ENCODE measurements at regions not wholly inside any gene's neighbourhood (a gene's known extent, or its start where the extent isn't known, plus 50 kb on each side); places are given as distances from the start of the nearest gene placed in this dataset.

- TF ChIP-seq MAX (IDR thresholded peaks at IDR 0.05; ENCODE audit: low read depth, low read length) (no peak), CTCF (IDR thresholded peaks at IDR 0.05 in 2 of 3, conservative IDR thresholded peaks at IDR 0.05 in 1 of 3; ENCODE audit: control insufficient read depth in 2 of 3, extremely low read depth in 1 of 3, insufficient read depth in 1 of 3, low read depth in 3 of 3, low read length in 3 of 3) (no peak), PBX3 (IDR thresholded peaks at IDR 0.05; ENCODE audit: insufficient replicate concordance, low read depth, low read length) (no peak), ZNF274 (IDR thresholded peaks at IDR 0.05; ENCODE audit: insufficient read depth, insufficient read length) (no peak), CHD2 (IDR thresholded peaks at IDR 0.05; ENCODE audit: borderline replicate concordance, low read depth, low read length) (no peak), PML (IDR thresholded peaks at IDR 0.05; ENCODE audit: low read length) (no peak), NR2C1 (IDR thresholded peaks at IDR 0.05) (no peak), YBX1 (IDR thresholded peaks at IDR 0.05) (no peak), POLR2AphosphoS5 (IDR thresholded peaks at IDR 0.05; ENCODE audit: low read length) (no peak)
Measured at GRCh38 chr11:97247601-97248000, 857.8 kb downstream of the JRKL start.

Data from GM12878 (cell line).